Stimulated activated CD4-positive, alpha-beta T cell treated with anti-CD3 and anti-CD28 coated beads, Interleukin-4, amount 100 ng/mL, for 1 hour (primary cell): ENCODE measurements at regions not wholly inside any gene's neighbourhood (a gene's known extent, or its start where the extent isn't known, plus 50 kb on each side); places are given as distances from the start of the nearest gene placed in this dataset.
"Not testable (repeated sequence)": the region's sequence is repeated elsewhere in the genome, so short reads cannot be mapped to it uniquely, and the experiment has no call there.

Experiments
- DNase-seq: peaks from one replicate; pipeline ENCODE4 v3.0.0-alpha.2; 2020

GRCh38 chr2:84033347-84033974 lies 425.6 kb downstream of the SUCLG1 start:
- DNase-seq: no peak

- no peak for DNase-seq
Measured at GRCh38 chr2:84031312-84032050, 427.6 kb downstream of the SUCLG1 start.

DNA sequence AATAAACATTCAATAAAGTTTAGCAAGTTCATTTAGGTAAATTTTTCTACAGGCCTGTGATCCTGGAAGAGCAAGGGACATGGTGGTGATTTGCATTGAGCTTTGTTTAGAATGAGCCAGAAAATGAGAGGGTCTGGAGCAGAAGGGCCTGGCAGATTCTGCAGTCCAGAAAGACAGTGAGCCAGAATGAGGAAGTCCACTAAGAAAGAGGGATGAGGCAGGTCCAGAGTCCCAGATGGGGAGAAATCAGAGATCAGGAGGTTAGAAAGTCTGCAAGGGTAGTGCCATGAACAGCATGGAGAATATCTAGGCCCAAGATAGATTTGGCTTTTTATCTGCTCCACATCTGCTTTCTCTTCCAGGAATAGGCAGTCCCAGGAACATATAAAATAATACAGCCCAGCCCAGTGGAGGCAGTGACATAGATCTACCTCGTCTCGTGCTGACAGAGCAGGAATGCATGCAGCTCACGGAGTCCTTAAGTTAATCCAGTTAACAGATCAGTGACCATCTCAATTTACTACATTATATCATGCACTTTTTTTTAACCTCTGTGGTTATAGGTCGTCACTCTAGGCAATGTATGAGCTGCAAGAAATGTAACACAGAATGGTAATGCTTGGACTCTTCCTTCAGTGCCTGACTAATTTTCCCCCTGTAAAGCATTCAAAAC lies 429.0 kb downstream of the SUCLG1 start:
- no peak for DNase-seq

DNA sequence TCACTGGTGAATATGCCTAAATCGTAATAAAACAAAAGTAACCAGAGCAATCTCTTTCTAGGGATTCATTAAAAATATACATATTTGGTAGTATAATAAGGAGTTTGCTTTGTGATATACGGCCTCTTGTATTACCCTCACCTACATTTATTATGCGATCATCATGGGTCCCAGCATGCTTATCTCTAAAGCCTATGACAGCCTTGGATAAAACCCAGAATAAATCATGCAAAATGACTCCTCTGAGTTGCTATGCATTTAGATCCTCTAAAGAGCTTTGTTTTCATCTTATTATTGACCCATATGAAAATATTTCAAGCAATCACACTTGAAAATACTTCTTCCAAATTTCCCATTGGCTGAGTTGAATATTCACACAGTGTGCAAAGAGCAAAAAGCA lies 432.3 kb downstream of the SUCLG1 start:
- no peak for DNase-seq

- DNase-seq: no peak
Measured at GRCh38 chr2:84022810-84023431, 436.2 kb downstream of the SUCLG1 start.

- no peak for DNase-seq
Measured at GRCh38 chr2:84017010-84017409, 442.1 kb downstream of the SUCLG1 start.

DNA sequence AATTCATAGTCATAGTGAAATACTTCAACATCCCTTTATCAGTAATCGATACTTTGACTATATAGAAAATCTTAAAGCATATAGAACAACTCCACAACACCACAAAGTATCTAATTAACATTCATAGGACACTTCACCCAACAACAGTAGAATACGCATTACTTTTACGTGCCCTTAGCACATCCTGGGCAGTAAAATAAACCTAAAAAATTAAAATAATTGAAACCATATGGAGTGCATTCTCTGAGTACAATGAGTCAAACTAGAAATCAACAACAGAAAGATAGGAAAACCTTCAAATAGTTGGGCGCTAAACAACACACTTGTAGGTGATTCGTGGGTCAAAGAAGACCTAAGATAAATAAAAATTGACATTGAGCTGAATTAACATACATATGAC lies 442.9 kb downstream of the SUCLG1 start:
- no peak for DNase-seq

GRCh38 chr2:83997889-83998288 lies 461.2 kb downstream of the SUCLG1 start:
- DNase-seq: no peak

GRCh38 chr2:83994633-83995179 lies 464.4 kb downstream of the SUCLG1 start:
- DNase-seq: no peak

- no peak for DNase-seq
Measured at GRCh38 chr2:83993873-83994632, 465.0 kb downstream of the SUCLG1 start.

- DNase-seq: no peak
Measured at GRCh38 chr2:83991992-83992391, 467.1 kb downstream of the SUCLG1 start.

- DNase-seq: no peak
Measured at GRCh38 chr2:83990636-83991035, 468.4 kb downstream of the SUCLG1 start.

- DNase-seq: not testable (repeated sequence)
Measured at GRCh38 chr2:83976628-83977027, 482.5 kb downstream of the SUCLG1 start.

DNA sequence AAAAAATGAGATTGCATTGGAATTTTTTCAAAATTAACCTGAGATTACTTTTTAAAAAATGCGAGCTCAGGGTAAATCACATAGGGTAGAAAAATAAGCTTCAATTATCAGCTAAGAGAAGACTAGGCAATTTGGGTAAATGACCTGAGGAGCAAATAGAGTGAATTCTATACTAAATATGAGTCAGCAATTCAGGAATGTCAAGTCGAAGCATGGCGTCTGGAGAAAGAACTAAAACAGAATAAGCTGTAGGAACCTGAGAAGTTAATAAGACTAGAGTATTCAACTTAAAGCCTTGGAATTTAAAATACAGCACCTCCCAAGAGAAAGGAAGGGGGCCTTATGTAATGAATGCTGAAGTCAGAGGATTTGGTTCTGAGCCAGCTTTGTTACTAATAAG lies 487.0 kb downstream of the SUCLG1 start:
- DNase-seq: no peak

- DNase-seq: no peak
Measured at GRCh38 chr2:83971547-83971946, 487.5 kb downstream of the SUCLG1 start.

- no peak for DNase-seq
Measured at GRCh38 chr2:83970217-83970929, 488.7 kb downstream of the SUCLG1 start.

DNA sequence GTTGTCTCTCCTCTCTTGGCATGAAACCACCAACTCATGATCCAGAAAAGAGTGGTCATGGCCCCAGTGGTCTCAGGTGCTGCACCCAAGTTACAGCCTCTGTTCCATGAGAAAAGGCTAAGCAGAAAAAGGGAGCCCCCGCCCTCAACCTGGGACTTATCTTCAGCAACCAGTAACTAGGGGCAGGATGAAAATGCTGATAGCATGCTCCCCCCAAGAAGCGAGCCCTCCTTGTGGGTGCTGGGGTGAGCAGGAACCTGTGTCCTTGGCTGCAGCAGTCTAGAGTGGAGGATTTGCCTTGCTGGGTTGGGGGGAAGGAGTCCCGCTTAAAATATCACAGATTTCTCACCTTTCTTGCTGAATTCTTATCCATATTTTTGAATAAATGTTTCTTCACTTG lies 490.0 kb downstream of the SUCLG1 start:
- no peak for DNase-seq

GRCh38 chr2:83967854-83968253 lies 491.2 kb downstream of the SUCLG1 start:
- DNase-seq: no peak

- DNase-seq: not testable (repeated sequence)
Measured at GRCh38 chr2:83966946-83967345, 492.1 kb downstream of the SUCLG1 start.

DNA sequence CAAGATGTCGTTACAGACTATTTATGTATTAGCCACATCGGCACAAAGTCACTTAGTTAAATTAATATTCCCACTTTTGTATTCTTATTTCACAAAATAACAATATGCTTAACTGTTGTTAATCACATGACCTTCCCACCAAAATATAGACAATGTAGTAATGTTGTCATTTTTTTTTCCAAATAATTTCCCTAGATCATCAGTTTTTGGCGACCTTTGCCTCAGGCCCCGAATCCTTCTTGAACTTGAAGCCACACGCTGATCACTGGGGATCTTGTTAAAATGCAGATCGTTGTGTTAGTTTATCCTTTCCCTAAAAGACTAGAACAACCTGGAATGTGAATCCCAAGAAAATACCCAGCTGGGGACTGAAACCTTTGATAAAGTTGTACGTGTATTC lies 497.6 kb downstream of the SUCLG1 start:
- no peak for DNase-seq

- no peak for DNase-seq
Measured at GRCh38 chr2:83960371-83960770, 498.7 kb downstream of the SUCLG1 start.

DNA sequence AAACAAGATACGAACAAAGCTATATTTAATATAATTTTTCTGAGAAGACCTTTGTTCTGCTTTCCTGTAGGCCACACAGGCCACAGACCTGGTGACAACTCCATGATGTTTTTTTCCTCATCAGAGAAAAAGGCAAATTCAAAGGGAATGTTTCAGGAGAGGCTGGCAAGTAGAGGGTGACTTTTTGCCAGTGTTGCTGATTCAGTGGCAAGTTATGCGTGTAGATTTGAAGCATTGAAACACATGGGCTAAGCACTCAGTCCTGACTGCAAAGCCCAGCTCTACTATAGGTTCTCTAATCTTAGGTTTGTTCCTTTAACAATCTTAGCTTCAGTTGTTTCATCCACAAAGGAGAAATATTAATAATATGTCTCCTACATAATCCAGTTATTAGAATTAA lies 499.8 kb downstream of the SUCLG1 start:
- DNase-seq: no peak
